Neural crest cell (in vitro differentiated cells): ENCODE measurements at regions not wholly inside any gene's neighbourhood (a gene's known extent, or its start where the extent isn't known, plus 50 kb on each side); places are given as distances from the start of the nearest gene placed in this dataset.

Experiments
- DNase-seq: peaks from one replicate; pipeline ENCODE4 v3.0.0; 2021; ENCODE audit warnings: low read depth, mixed read lengths, low spot score
- H3K27ac Mint-ChIP-seq: one replicate; pipeline ENCODE4 v1.8.0; 2021; ENCODE audit warnings: mild to moderate bottlenecking, mixed read lengths; ENCODE audit not compliant: unreplicated experiment
- H3K27me3 Mint-ChIP-seq: 2 replicates; pipeline ENCODE4 v1.8.0; 2021; ENCODE audit warnings: low read depth, mild to moderate bottlenecking, mixed read lengths
- H3K36me3 Mint-ChIP-seq: 2 replicates; pipeline ENCODE4 v1.8.0; 2021; ENCODE audit warnings: low read depth, mild to moderate bottlenecking, mixed read lengths
- H3K4me1 Mint-ChIP-seq: 2 replicates; pipeline ENCODE4 v1.8.0; 2021; ENCODE audit warnings: mixed read lengths
- H3K4me3 Mint-ChIP-seq: one replicate; pipeline ENCODE4 v1.8.0; 2021; ENCODE audit warnings: mild to moderate bottlenecking, mixed read lengths
- H3K9me3 Mint-ChIP-seq: 2 replicates; pipeline ENCODE4 v1.8.0; 2021; ENCODE audit warnings: mixed read lengths
- TF ChIP-seq, protein P1 (sequence below): fragments of 200-600 bp; sonication (generic); conservative IDR thresholded peaks from 2 replicates; pipeline ENCODE4 v1.5.0; 2021; ENCODE audit warnings: antibody characterized with exemption, mild to moderate bottlenecking

DNA sequence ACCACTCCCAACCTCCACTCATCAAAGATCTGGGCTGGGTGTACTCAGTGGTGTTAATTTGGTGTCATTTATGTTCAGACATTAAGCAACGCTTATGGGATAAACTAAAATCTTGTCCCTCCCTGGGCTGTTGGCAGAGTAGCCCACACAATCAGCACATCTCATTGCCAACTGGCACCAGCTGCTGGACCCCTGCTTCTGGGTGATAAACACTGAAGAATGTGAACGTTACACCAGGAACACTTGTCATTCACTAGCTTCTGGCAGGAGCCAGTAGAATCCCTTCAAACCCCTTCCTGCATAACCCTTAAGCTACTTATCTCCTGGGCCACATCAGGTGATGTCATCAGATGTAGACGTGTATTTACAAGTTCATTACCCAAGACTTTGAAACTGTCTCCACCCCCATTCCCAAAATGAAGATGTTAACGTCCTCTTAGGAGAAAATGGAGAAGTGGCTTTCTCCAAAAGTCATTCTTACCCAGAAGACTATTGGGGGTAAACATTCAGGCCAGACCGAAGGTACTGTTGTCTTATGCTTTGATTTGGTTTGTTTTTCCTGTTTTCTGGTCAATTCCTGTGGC lies 107.8 kb upstream of the CD93 start:
- H3K4me3 Mint-ChIP-seq: no peak overlapping the region

DNA sequence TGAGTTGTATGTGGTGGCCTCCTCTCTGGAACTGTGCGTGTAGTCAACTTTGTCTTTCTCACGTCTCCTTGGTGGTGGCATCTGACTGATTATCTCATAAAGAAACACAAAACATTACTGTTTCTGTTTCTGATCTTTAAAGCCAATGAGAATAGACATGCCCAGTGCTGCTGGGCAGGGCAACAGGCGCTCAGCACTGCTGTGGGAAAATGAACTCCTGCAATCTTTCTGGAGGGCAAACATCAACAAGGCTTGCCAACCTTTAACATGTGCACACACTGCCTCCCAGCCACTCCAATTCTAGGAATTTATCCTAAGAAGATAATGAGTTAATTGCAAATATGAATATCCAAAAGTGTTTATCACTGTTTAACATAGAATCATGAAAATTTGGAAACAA lies 106.3 kb upstream of the CD93 start:
- Mint-ChIP-seq H3K4me1 (no peaks in the 10 kb centered on the region), H3K4me3 (no peak overlapping the region), H3K36me3 (no peaks in the 10 kb centered on the region), H3K27ac (no peak overlapping the region), H3K9me3 (no peaks in the 10 kb centered on the region), H3K27me3 (peaks cover 18% of the 10 kb centered on the region)
- no peak for DNase-seq
- TF ChIP-seq, protein P1, sequence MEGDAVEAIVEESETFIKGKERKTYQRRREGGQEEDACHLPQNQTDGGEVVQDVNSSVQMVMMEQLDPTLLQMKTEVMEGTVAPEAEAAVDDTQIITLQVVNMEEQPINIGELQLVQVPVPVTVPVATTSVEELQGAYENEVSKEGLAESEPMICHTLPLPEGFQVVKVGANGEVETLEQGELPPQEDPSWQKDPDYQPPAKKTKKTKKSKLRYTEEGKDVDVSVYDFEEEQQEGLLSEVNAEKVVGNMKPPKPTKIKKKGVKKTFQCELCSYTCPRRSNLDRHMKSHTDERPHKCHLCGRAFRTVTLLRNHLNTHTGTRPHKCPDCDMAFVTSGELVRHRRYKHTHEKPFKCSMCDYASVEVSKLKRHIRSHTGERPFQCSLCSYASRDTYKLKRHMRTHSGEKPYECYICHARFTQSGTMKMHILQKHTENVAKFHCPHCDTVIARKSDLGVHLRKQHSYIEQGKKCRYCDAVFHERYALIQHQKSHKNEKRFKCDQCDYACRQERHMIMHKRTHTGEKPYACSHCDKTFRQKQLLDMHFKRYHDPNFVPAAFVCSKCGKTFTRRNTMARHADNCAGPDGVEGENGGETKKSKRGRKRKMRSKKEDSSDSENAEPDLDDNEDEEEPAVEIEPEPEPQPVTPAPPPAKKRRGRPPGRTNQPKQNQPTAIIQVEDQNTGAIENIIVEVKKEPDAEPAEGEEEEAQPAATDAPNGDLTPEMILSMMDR: no peak

More for the DNA sequence above, 107.8 kb upstream of the CD93 start:
- peaks cover 27% of the 10 kb centered on the region for H3K27me3 Mint-ChIP-seq
- H3K36me3 Mint-ChIP-seq: no peaks in the 10 kb centered on the region
- DNase-seq: no peak
- no peaks in the 10 kb centered on the region for H3K4me1 Mint-ChIP-seq
- no peak overlapping the region for H3K27ac Mint-ChIP-seq
- TF ChIP-seq, protein P1: no peak
- no peaks in the 10 kb centered on the region for H3K9me3 Mint-ChIP-seq

DNA sequence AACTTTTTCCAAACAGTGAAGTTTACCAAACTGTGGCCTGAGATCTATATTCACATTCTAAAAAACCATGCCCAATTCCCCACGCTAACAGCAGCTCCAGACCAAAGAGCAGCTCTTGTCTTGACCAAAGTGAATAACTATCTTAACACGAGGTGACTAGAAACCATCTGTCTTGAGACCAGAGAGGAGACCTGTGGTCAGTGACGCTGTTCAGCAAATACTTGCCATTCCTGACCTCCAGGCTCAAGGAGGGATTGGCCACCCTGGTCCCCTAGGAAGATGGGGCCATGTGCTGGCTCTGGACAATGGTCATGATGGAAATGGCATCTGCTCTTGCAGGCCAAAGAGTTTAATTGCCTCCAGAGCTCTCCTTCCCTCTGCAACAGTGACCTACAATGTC lies 104.4 kb upstream of the CD93 start:
- no peaks in the 10 kb centered on the region for H3K4me1 Mint-ChIP-seq
- DNase-seq: no peak

DNA sequence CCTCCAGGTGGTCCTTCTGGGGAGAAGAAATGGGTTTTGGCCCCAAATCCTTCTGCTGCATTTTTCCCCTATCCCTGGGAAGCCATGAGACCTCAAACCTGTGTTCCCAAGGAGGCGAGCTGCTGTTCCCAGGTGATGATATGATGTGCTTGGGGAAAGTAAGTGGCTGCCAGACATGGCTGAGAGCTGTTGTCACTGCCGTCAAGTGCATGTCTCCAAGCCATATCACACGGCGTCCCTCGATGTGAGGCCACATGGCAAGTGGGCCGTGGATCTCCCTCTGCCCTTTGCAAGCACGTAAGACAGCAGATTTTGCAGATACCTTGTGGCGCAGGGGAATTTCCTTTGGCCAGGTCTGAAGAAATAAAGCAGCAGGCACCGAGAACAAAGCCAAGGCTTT lies 103.7 kb upstream of the CD93 start:
- Mint-ChIP-seq H3K27ac (no peak overlapping the region), H3K4me3 (no peak overlapping the region), H3K36me3 (no peaks in the 10 kb centered on the region), H3K9me3 (no peaks in the 10 kb centered on the region), H3K4me1 (no peaks in the 10 kb centered on the region), H3K27me3 (peaks cover 13% of the 10 kb centered on the region)
- DNase-seq: no peak
- TF ChIP-seq, protein P1: no peak

More for the DNA sequence above, 104.4 kb upstream of the CD93 start:
- H3K4me3 Mint-ChIP-seq: no peak overlapping the region
- TF ChIP-seq, protein P1: no peak
- peaks cover 13% of the 10 kb centered on the region for H3K27me3 Mint-ChIP-seq
- H3K27ac Mint-ChIP-seq: no peak overlapping the region
- H3K9me3 Mint-ChIP-seq: no peaks in the 10 kb centered on the region
- no peaks in the 10 kb centered on the region for H3K36me3 Mint-ChIP-seq

DNA sequence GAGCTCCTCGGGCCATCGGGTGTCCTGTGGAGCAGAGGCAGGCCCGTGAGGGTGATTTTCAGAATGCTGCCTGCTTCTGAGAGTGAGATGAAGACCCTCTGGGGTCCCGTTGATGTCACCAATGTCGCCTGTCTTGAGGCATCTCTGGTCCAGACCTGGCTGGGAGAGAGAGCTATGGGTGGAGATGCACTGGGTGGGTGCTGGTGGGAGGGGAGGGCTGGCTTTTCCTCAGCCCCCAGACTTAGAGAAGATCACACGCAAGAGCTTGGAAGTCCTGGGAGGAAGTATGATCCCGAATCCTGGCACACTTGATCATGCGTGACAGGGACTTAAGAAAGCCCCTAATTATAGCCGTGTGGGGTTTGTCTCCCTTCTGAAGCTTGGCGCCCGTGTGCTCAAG lies 103.2 kb upstream of the CD93 start:
- no peak overlapping the region for H3K4me3 Mint-ChIP-seq
- H3K27me3 Mint-ChIP-seq: peaks cover 13% of the 10 kb centered on the region

More for the DNA sequence above, 103.2 kb upstream of the CD93 start:
- H3K36me3 Mint-ChIP-seq: no peaks in the 10 kb centered on the region
- TF ChIP-seq, protein P1: no peak
- H3K27ac Mint-ChIP-seq: no peak overlapping the region
- no peaks in the 10 kb centered on the region for H3K9me3 Mint-ChIP-seq
- no peak for DNase-seq
- no peaks in the 10 kb centered on the region for H3K4me1 Mint-ChIP-seq
